Breast epithelium (tissue), 3 donors: ENCODE measurements at regions not wholly inside any gene's neighbourhood (a gene's known extent, or its start where the extent isn't known, plus 50 kb on each side); places are given as distances from the start of the nearest gene placed in this dataset.

Experiments used
- CTCF ChIP-seq, 3 donors: fragments of 450-650 bp; IDR thresholded peaks; one replicate each; pipeline ENCODE4 v1.5.1; 2016 to 2017; ENCODE audit warnings: antibody characterized with exemption in 3 of 3, mild to moderate bottlenecking in 3 of 3, moderate library complexity in 3 of 3
- POLR2A ChIP-seq: fragments of 450-650 bp; IDR thresholded peaks from one replicate; pipeline ENCODE4 v1.6.1; 2016; ENCODE audit warnings: antibody characterized with exemption, mild to moderate bottlenecking, moderate library complexity
- POLR2AphosphoS5 ChIP-seq, 3 donors: sonication (generic); formaldehyde crosslinking; IDR thresholded peaks; one replicate each; pipeline ENCODE4 v1.6.1; 2017; ENCODE audit warnings: antibody characterized with exemption in 3 of 3

- no peak for TF ChIP-seq POLR2AphosphoS5 (IDR thresholded peaks at IDR 0.05)
- no peak for TF ChIP-seq CTCF (IDR thresholded peaks at IDR 0.05)
- no peak for TF ChIP-seq POLR2A
Measured at GRCh38 chr5:124908581-124909451, 162.4 kb upstream of the ZNF608 start.
